GM19351 (cell line): ENCODE measurements at regions not wholly inside any gene's neighbourhood (a gene's known extent, or its start where the extent isn't known, plus 50 kb on each side); places are given as distances from the start of the nearest gene placed in this dataset.

Experiments used
- ATAC-seq: cut with Tn5 transposase; IDR thresholded peaks from one replicate; pipeline ENCODE4 v1.9.1; 2021; ENCODE audit warnings: mild to moderate bottlenecking, moderate library complexity; ENCODE audit not compliant: unreplicated experiment

- ATAC-seq, result no peak
Measured at GRCh38 chr13:79096099-79096498, 310.0 kb downstream of the RBM26 start.

- no peak for ATAC-seq
Measured at GRCh38 chr13:79090552-79091124, 315.4 kb downstream of the RBM26 start.

GRCh38 chr13:79084802-79085424 lies 321.1 kb downstream of the RBM26 start:
- ATAC-seq, result no peak

- ATAC-seq, result no peak
Measured at GRCh38 chr13:79081942-79082341, 324.1 kb downstream of the RBM26 start.

GRCh38 chr13:79079351-79079839 lies 326.7 kb downstream of the RBM26 start:
- no peak for ATAC-seq

GRCh38 chr13:79075703-79076102 lies 330.4 kb downstream of the RBM26 start:
- ATAC-seq, result no peak

- peak; percentile 83 for ATAC-seq
Measured at GRCh38 chr13:79070343-79070974, 335.6 kb downstream of the RBM26 start.

- no peak for ATAC-seq
Measured at GRCh38 chr13:79062291-79062690, 343.8 kb downstream of the RBM26 start.

- ATAC-seq, result no peak
Measured at GRCh38 chr13:79060216-79060615, 345.8 kb downstream of the RBM26 start.

GRCh38 chr13:79056706-79057105 lies 349.3 kb downstream of the RBM26 start:
- ATAC-seq, result no peak

- no peak for ATAC-seq
Measured at GRCh38 chr13:79051472-79051871, 354.6 kb downstream of the RBM26 start.

- ATAC-seq, result no peak
Measured at GRCh38 chr13:79044415-79044814, 361.6 kb downstream of the RBM26 start.

GRCh38 chr13:79043208-79043607 lies 362.8 kb downstream of the RBM26 start:
- ATAC-seq, result no peak

- no peak for ATAC-seq
Measured at GRCh38 chr13:79037197-79037596, 368.9 kb downstream of the RBM26 start.

GRCh38 chr13:79034341-79034740 lies 371.7 kb downstream of the RBM26 start:
- no peak for ATAC-seq

- no peak for ATAC-seq
Measured at GRCh38 chr13:79030513-79030912, 371.6 kb upstream of the OBI1 start.

GRCh38 chr13:79018166-79018565 lies 359.2 kb upstream of the OBI1 start:
- ATAC-seq, result no peak

GRCh38 chr13:79011179-79011578 lies 352.2 kb upstream of the OBI1 start:
- no peak for ATAC-seq

GRCh38 chr13:79003989-79004898 lies 345.3 kb upstream of the OBI1 start:
- peak; percentile 65 for ATAC-seq

- ATAC-seq, result no peak
Measured at GRCh38 chr13:78999494-78999893, 340.5 kb upstream of the OBI1 start.

- peak; percentile 17 for ATAC-seq
Measured at GRCh38 chr13:78998630-78999315, 339.8 kb upstream of the OBI1 start.
